Gastrocnemius medialis (tissue), 4 donors: ENCODE measurements at regions not wholly inside any gene's neighbourhood (a gene's known extent, or its start where the extent isn't known, plus 50 kb on each side); places are given as distances from the start of the nearest gene placed in this dataset.

ENCODE experiments used
- CTCF ChIP-seq, 5 experiments: fragments of 450-650 bp in 3 of 5; fragments of 200-600 bp in 2 of 5; sonication (generic) in 2 of 5; IDR thresholded peaks in 4 of 5; conservative IDR thresholded peaks in 1 of 5; 1 replicate in 4 of 5; 2 replicates in 1 of 5; pipeline ENCODE4 v1.5.1; 2016 to 2019; ENCODE audit warnings: antibody characterized with exemption in 5 of 5, mild to moderate bottlenecking in 3 of 5, moderate library complexity in 3 of 5
- POLR2A ChIP-seq, 2 donors: fragments of 450-650 bp; IDR thresholded peaks; one replicate each; pipeline ENCODE4 v1.6.1; 2017; ENCODE audit warnings: antibody characterized with exemption in 2 of 2, mild to moderate bottlenecking in 2 of 2, moderate library complexity in 2 of 2

- TF ChIP-seq CTCF (IDR thresholded peaks at IDR 0.05 in 4 of 5, conservative IDR thresholded peaks at IDR 0.05 in 1 of 5) (peak; percentile 43 to 84 (median 77)), POLR2A (IDR thresholded peaks at IDR 0.05) (no peak)
Observed at GRCh38 chr5:1644810-1645571, 121.2 kb upstream of the LPCAT1 start.
